B cell (primary cell): ENCODE measurements at regions not wholly inside any gene's neighbourhood (a gene's known extent, or its start where the extent isn't known, plus 50 kb on each side); places are given as distances from the start of the nearest gene placed in this dataset.
A peak's percentile ranks its signal among the peaks of the same experiment; 100 is the strongest.

ENCODE experiments used
- ATAC-seq: fragments of 200-7000 bp; cut with Tn5 transposase; one replicate; pipeline ENCODE4 v1.10.0; 2021; ENCODE audit warnings: low read depth, mild to moderate bottlenecking, moderate number of reproducible peaks, moderate library complexity
- CTCF ChIA-PET: fragments of 350-600 bp; sonication (Branson Sonifier 250); formaldehyde crosslinking; loops from one replicate; lab custom pipeline; 2021; ENCODE audit warnings: antibody characterized with exemption, inconsistent platforms; lab: Charles Lee
- POLR2A ChIA-PET: fragments of 350-600 bp; sonication (Branson Sonifier 250); formaldehyde crosslinking; loops from one replicate; lab custom pipeline; 2021; ENCODE audit warnings: antibody characterized with exemption; lab: Charles Lee
- DNase-seq: peaks from one replicate; pipeline ENCODE4 v3.0.0; 2013
- H2AFZ ChIP-seq: 2 replicates; pipeline ENCODE4 v1.6.1; 2012; ENCODE audit warnings: mild to moderate bottlenecking, low read depth, low read length; ENCODE audit not compliant: insufficient read depth, poor library complexity, severe bottlenecking
- H3K27ac ChIP-seq, 2 donors: 1 replicate in 1 of 2; 2 replicates in 1 of 2; pipeline ENCODE4 v1.5.1; 2012 to 2013; ENCODE audit warnings: low read length in 2 of 2, mild to moderate bottlenecking in 2 of 2, moderate library complexity in 1 of 2
- H3K27me3 ChIP-seq, 4 experiments: fragments of 200-600 bp in 1 of 4; sonication (generic) in 1 of 4; replicated peaks in 1 of 4; 1 replicate in 2 of 4; 2 replicates in 2 of 4; pipeline versions ENCODE4 v1.6.1 to v1.7.0; 2013 to 2016; ENCODE audit warnings: low read length in 3 of 4, mild to moderate bottlenecking in 2 of 4, mixed read lengths in 1 of 4, moderate library complexity in 1 of 4; ENCODE audit not compliant: insufficient read depth in 4 of 4, control insufficient read depth in 3 of 4; ENCODE audit errors: control extremely low read depth in 1 of 4
- H3K36me3 ChIP-seq, 2 experiments: replicated peaks in 1 of 2; 1 replicate in 1 of 2; 2 replicates in 1 of 2; pipeline versions ENCODE4 v1.6.1 to v1.7.1; 2013; ENCODE audit warnings: low read length in 1 of 2; ENCODE audit not compliant: insufficient read depth in 2 of 2, control insufficient read depth in 1 of 2; ENCODE audit errors: control extremely low read depth in 1 of 2, extremely low read depth in 1 of 2
- H3K4me1 ChIP-seq, 2 donors: fragments of 200-600 bp in 1 of 2; sonication (generic) in 1 of 2; 1 replicate in 1 of 2; 2 replicates in 1 of 2; pipeline versions ENCODE4 v1.5.1 to v1.6.1; 2013 to 2017; ENCODE audit warnings: low read length in 2 of 2; ENCODE audit not compliant: control insufficient read depth in 2 of 2, insufficient read depth in 2 of 2
- H3K4me2 ChIP-seq: replicated peaks from 2 replicates; pipeline ENCODE3; 2012; ENCODE audit warnings: mild to moderate bottlenecking, low read depth, low read length; ENCODE audit not compliant: poor library complexity, severe bottlenecking
- H3K4me3 ChIP-seq, 5 experiments: fragments of 200-600 bp in 1 of 5; sonication (generic) in 1 of 5; 1 replicate in 3 of 5; 2 replicates in 2 of 5; pipeline versions ENCODE4 v1.5.1 to v1.7.0; 2011 to 2016; ENCODE audit warnings: low read length in 4 of 5, mild to moderate bottlenecking in 4 of 5, low read depth in 2 of 5, control low read depth in 1 of 5, moderate library complexity in 1 of 5; ENCODE audit not compliant: insufficient read depth in 1 of 5; ENCODE audit errors: control extremely low read depth in 1 of 5, extremely low read depth in 1 of 5
- H3K79me2 ChIP-seq: fragments of 200-600 bp; sonication (generic); one replicate; pipeline ENCODE4 v1.6.0; 2016; ENCODE audit warnings: low read length; ENCODE audit not compliant: control insufficient read depth, insufficient read depth
- H3K9ac ChIP-seq: fragments of 200-600 bp; sonication (generic); 2 replicates; pipeline ENCODE4 v1.6.1; 2017; ENCODE audit warnings: mild to moderate bottlenecking, low read length, moderate library complexity
- H3K9me3 ChIP-seq, 3 donors: one replicate each; pipeline versions ENCODE4 v1.6.1 to v1.7.1; 2013; ENCODE audit warnings: low read length in 2 of 3; ENCODE audit not compliant: control insufficient read depth in 2 of 3, insufficient read depth in 1 of 3; ENCODE audit errors: control extremely low read depth in 1 of 3
- H4K20me1 ChIP-seq: 2 replicates; pipeline ENCODE4 v1.6.0; 2012; ENCODE audit warnings: mild to moderate bottlenecking, low read length; ENCODE audit not compliant: insufficient read depth, control insufficient read depth, poor library complexity, severe bottlenecking
- H3K27ac Mint-ChIP-seq: one replicate; pipeline ENCODE4 v1.8.0; 2021; ENCODE audit warnings: mixed read lengths
- H3K27me3 Mint-ChIP-seq: one replicate; pipeline ENCODE4 v1.8.0; 2021; ENCODE audit warnings: mixed read lengths
- H3K4me1 Mint-ChIP-seq: one replicate; pipeline ENCODE4 v1.8.0; 2021; ENCODE audit warnings: mixed read lengths
- H3K4me3 Mint-ChIP-seq: one replicate; pipeline ENCODE4 v1.8.0; 2021; ENCODE audit warnings: mixed read lengths
- H3K9me3 Mint-ChIP-seq: one replicate; pipeline ENCODE4 v1.8.0; 2022; ENCODE audit warnings: mixed read lengths; ENCODE audit not compliant: insufficient read depth
- CTCF ChIP-seq: fragments of 200-600 bp; IDR thresholded peaks from one replicate; pipeline ENCODE4 v1.8.0; 2022; ENCODE audit warnings: antibody characterized with exemption, mild to moderate bottlenecking
- EZH2 ChIP-seq: IDR thresholded peaks from 2 replicates; pipeline ENCODE4 v1.6.1; 2012; ENCODE audit warnings: borderline replicate concordance, low read depth, mild to moderate bottlenecking, moderate library complexity, low read length; ENCODE audit not compliant: insufficient read depth, poor library complexity, severe bottlenecking
- WGBS: methylation state at CpG from one replicate; pipeline ENCODE4 v1.1.5; 2013; ENCODE audit warnings: missing lambda C conversion rate; ENCODE audit not compliant: insufficient coverage; 5-methylcytosine and 5-hydroxymethylcytosine counted together
- intact Hi-C: fragments of 100-400 bp; cut with micrococcal nuclease; formaldehyde crosslinking; loops from one replicate; pipeline ENCODE4 v1.10.0; 2022

DNA sequence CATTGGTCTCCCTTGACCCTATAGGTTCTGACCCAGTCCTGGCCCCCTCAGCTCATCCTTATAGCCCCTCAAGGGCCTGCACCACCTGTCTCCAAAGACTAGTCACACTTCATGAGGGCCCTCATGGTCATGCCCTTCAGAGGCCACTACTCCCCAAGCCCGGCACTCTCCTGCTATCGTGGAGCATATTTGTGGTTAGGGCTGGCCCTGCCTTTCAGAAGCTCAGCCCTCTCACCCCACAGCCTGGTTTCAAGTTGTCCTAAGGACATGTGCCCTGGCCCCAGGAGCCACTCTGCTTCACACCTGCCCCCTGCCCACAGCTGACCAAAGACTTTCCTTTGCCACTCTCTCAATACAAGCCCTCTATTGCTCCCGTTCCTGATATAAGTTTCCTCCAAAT, 60.3 kb upstream of the LBX1 start:
- Mint-ChIP-seq H3K27ac (no peak overlapping the region), H3K4me3 (no peak overlapping the region), H3K9me3 (no peaks in the 10 kb centered on the region), H3K27me3 (peaks cover 61% of the 10 kb centered on the region), H3K4me1 (peaks cover 25% of the 10 kb centered on the region)
- WGBS: 82% methylated on average over 3 of the region's 3 CpGs
- H3K27me3 ChIP-seq: peaks cover 2 to 91% (median 59%) of the 10 kb centered on the region in 4 experiments
- ChIA-PET POLR2A (no interaction called here), CTCF (interaction anchor here (0.9 to 5.6 kb wide), 8 partner anchors 8 to 154 kb away, joined by 3 to 48 read pairs (median 5); no protein-coding TSS in a partner anchor)
- no peak for ATAC-seq
- H3K4me1 ChIP-seq: peaks cover 23 to 44% of the 10 kb centered on the region in 2 donors
- no peak overlapping the region for H3K4me2 ChIP-seq
- no peak overlapping the region for H3K4me3 ChIP-seq
- H3K9me3 ChIP-seq: peaks cover 0 to 14% (median 0%) of the 10 kb centered on the region in 3 donors
- no peak overlapping the region for H3K27ac ChIP-seq
- intact Hi-C loops: no loop called here
- H4K20me1 ChIP-seq: no peaks in the 10 kb centered on the region
- DNase-seq: no peak
- no peak overlapping the region for H2AFZ ChIP-seq
- H3K79me2 ChIP-seq: no peaks in the 10 kb centered on the region
- H3K9ac ChIP-seq: no peak overlapping the region
- no peak for TF ChIP-seq CTCF
- H3K36me3 ChIP-seq: no peaks in the 10 kb centered on the region

DNA sequence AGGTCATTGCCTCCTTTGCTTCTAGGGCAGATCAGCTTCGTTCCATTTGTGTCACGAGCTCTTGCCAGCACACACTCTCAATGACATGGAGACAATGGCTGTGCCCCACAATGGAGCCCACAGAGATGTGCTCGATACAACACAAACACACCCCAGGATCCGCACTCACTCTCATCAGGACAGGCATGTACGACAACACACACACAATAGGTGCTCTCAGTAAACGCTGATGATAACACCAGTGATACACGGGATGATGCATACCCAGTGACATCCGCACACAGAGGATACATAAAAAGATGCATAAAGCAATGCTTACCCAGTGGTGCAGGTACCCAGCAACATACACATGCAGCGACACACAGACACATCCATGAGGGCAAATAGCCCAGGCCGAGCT, 61.2 kb upstream of the LBX1 start:
- H2AFZ ChIP-seq: no peak overlapping the region
- DNase-seq (no peak), ATAC-seq (no peak)
- H3K4me2 ChIP-seq: no peak overlapping the region
- intact Hi-C loops: no loop called here
- H3K9me3 Mint-ChIP-seq: no peaks in the 10 kb centered on the region
- CTCF ChIA-PET: interaction anchor here (0.7 to 5.6 kb wide), 8 partner anchors 8 to 176 kb away, joined by 3 to 48 read pairs (median 4); no protein-coding TSS in a partner anchor
- peaks cover 22% of the 10 kb centered on the region for H3K4me1 Mint-ChIP-seq
- no peaks in the 10 kb centered on the region for H4K20me1 ChIP-seq
- POLR2A ChIA-PET: interaction anchor here (0.6 kb wide), 1 partner anchor 276 kb away, joined by 3 read pairs; no protein-coding TSS in a partner anchor
- no peak for TF ChIP-seq CTCF
- no peak for TF ChIP-seq EZH2
- H3K4me3 Mint-ChIP-seq: peak overlapping the region; percentile 23
- H3K4me3 ChIP-seq: no peak overlapping the region
- no peaks in the 10 kb centered on the region for H3K36me3 ChIP-seq
- peaks cover 0 to 11% (median 0%) of the 10 kb centered on the region in 3 donors for H3K9me3 ChIP-seq
- no peak overlapping the region for H3K27ac Mint-ChIP-seq
- H3K9ac ChIP-seq: no peak overlapping the region
- 56% methylated on average over 10 of the region's 10 CpGs for WGBS
- peaks cover 2 to 88% (median 51%) of the 10 kb centered on the region in 4 experiments for H3K27me3 ChIP-seq
- H3K27me3 Mint-ChIP-seq: peaks cover 62% of the 10 kb centered on the region
- peaks cover 21 to 37% of the 10 kb centered on the region in 2 donors for H3K4me1 ChIP-seq
- H3K79me2 ChIP-seq: no peaks in the 10 kb centered on the region
- H3K27ac ChIP-seq: no peak overlapping the region
